ENCODE measurements at regions not wholly inside any gene's neighbourhood (a gene's known extent, or its start where the extent isn't known, plus 50 kb on each side); places are given as distances from the start of the nearest gene placed in this dataset.

- Histone ChIP-seq H3K36me3 (replicated peaks; ENCODE audit: insufficient read depth, low read length) (no peaks in the 10 kb centered on the region), H3K27me3 (replicated peaks; ENCODE audit: insufficient read depth, low read length) (peaks cover 15% of the 10 kb centered on the region; the same call in 1 of the 2 replicates), H3K9ac (ENCODE audit: low read length) (no peak overlapping the region), H3K4me2 (ENCODE audit: low read depth, low read length) (no peak overlapping the region), H3K79me2 (ENCODE audit: low read length) (no peaks in the 10 kb centered on the region), H3K4me3 (ENCODE audit: low read length) (no peak overlapping the region), H3F3A (ENCODE audit: insufficient read depth, low read length) (no peaks in the 10 kb centered on the region), H3K4me1 (ENCODE audit: low read length) (no peaks in the 10 kb centered on the region), H4K20me1 (ENCODE audit: insufficient read depth, low read length) (no peaks in the 10 kb centered on the region), H2AFZ (ENCODE audit: low read length) (no peak overlapping the region), H3K27ac (ENCODE audit: low read length) (no peak overlapping the region), H3K9me3 (replicated peaks; ENCODE audit: insufficient read depth, low read length) (no peaks in the 10 kb centered on the region), H3K9me2 (replicated peaks; ENCODE audit: insufficient read depth, low read length) (no peaks in the 10 kb centered on the region)
- TF ChIP-seq EZH2phosphoT487 (IDR thresholded peaks at IDR 0.05; ENCODE audit: low read length) (no peak), EZH2 (optimal IDR thresholded peaks at IDR 0.05; ENCODE audit: low read depth, low read length) (no peak), CTCF (IDR thresholded peaks at IDR 0.05; ENCODE audit: low read length) (no peak)
- DNase-seq, result no peak
These were observed 73.5 kb upstream of the GRAMD1B start for GRCh38 chr11:123356539-123356938.

- Histone ChIP-seq H2AFZ (ENCODE audit: low read length) (no peak overlapping the region), H3K9me3 (replicated peaks; ENCODE audit: insufficient read depth, low read length) (no peaks in the 10 kb centered on the region), H3K27ac (ENCODE audit: low read length) (no peak overlapping the region), H3K27me3 (replicated peaks; ENCODE audit: insufficient read depth, low read length) (peaks cover 14% of the 10 kb centered on the region; the same call in 1 of the 2 replicates), H3K9me2 (replicated peaks; ENCODE audit: insufficient read depth, low read length) (no peaks in the 10 kb centered on the region), H3K4me3 (ENCODE audit: low read length) (no peak overlapping the region), H3K9ac (ENCODE audit: low read length) (no peak overlapping the region), H3K79me2 (ENCODE audit: low read length) (no peaks in the 10 kb centered on the region), H3K4me2 (ENCODE audit: low read depth, low read length) (no peak overlapping the region), H3F3A (ENCODE audit: insufficient read depth, low read length) (no peaks in the 10 kb centered on the region), H3K4me1 (ENCODE audit: low read length) (no peaks in the 10 kb centered on the region), H4K20me1 (ENCODE audit: insufficient read depth, low read length) (no peaks in the 10 kb centered on the region), H3K36me3 (replicated peaks; ENCODE audit: insufficient read depth, low read length) (no peaks in the 10 kb centered on the region)
- DNase-seq, result no peak
- TF ChIP-seq CTCF (IDR thresholded peaks at IDR 0.05; ENCODE audit: low read length), result no peak
- no peak for TF ChIP-seq EZH2 (optimal IDR thresholded peaks at IDR 0.05; ENCODE audit: low read depth, low read length)
- no peak for TF ChIP-seq EZH2phosphoT487 (IDR thresholded peaks at IDR 0.05; ENCODE audit: low read length)
These were observed 75.6 kb upstream of the GRAMD1B start for GRCh38 chr11:123354371-123354975.

- Histone ChIP-seq H3K79me2 (ENCODE audit: low read length) (no peaks in the 10 kb centered on the region), H3K27me3 (replicated peaks; ENCODE audit: insufficient read depth, low read length) (no peaks in the 10 kb centered on the region), H2AFZ (ENCODE audit: low read length) (no peak overlapping the region), H4K20me1 (ENCODE audit: insufficient read depth, low read length) (no peaks in the 10 kb centered on the region), H3K4me3 (ENCODE audit: low read length) (no peak overlapping the region), H3K9ac (ENCODE audit: low read length) (no peak overlapping the region), H3K36me3 (replicated peaks; ENCODE audit: insufficient read depth, low read length) (no peaks in the 10 kb centered on the region), H3K9me3 (replicated peaks; ENCODE audit: insufficient read depth, low read length) (no peaks in the 10 kb centered on the region), H3K4me2 (ENCODE audit: low read depth, low read length) (no peak overlapping the region), H3K9me2 (replicated peaks; ENCODE audit: insufficient read depth, low read length) (no peaks in the 10 kb centered on the region), H3F3A (ENCODE audit: insufficient read depth, low read length) (no peaks in the 10 kb centered on the region), H3K27ac (ENCODE audit: low read length) (no peak overlapping the region), H3K4me1 (ENCODE audit: low read length) (no peaks in the 10 kb centered on the region)
- DNase-seq, result no peak
- TF ChIP-seq CTCF (IDR thresholded peaks at IDR 0.05; ENCODE audit: low read length) (no peak), EZH2phosphoT487 (IDR thresholded peaks at IDR 0.05; ENCODE audit: low read length) (no peak), EZH2 (optimal IDR thresholded peaks at IDR 0.05; ENCODE audit: low read depth, low read length) (no peak)
These were observed 78.7 kb upstream of the GRAMD1B start for GRCh38 chr11:123351375-123351774.

All from MM.1S (cell line).